ENCODE measurements at regions not wholly inside any gene's neighbourhood (a gene's known extent, or its start where the extent isn't known, plus 50 kb on each side); places are given as distances from the start of the nearest gene placed in this dataset.

- TF ChIP-seq, protein P1, sequence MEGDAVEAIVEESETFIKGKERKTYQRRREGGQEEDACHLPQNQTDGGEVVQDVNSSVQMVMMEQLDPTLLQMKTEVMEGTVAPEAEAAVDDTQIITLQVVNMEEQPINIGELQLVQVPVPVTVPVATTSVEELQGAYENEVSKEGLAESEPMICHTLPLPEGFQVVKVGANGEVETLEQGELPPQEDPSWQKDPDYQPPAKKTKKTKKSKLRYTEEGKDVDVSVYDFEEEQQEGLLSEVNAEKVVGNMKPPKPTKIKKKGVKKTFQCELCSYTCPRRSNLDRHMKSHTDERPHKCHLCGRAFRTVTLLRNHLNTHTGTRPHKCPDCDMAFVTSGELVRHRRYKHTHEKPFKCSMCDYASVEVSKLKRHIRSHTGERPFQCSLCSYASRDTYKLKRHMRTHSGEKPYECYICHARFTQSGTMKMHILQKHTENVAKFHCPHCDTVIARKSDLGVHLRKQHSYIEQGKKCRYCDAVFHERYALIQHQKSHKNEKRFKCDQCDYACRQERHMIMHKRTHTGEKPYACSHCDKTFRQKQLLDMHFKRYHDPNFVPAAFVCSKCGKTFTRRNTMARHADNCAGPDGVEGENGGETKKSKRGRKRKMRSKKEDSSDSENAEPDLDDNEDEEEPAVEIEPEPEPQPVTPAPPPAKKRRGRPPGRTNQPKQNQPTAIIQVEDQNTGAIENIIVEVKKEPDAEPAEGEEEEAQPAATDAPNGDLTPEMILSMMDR (conservative IDR thresholded peaks at IDR 0.05; ENCODE audit: low read length) = no peak
- TF ChIP-seq EZH2phosphoT487 (IDR thresholded peaks at IDR 0.05; ENCODE audit: borderline replicate concordance) = no peak
Measured at GRCh38 chr3:36257158-36257852, 123.0 kb upstream of the STAC start.
